ENCODE measurements at regions not wholly inside any gene's neighbourhood (a gene's known extent, or its start where the extent isn't known, plus 50 kb on each side); places are given as distances from the start of the nearest gene placed in this dataset.

GRCh38 chr6:40930045-40930444, 109.0 kb downstream of the UNC5CL start:
- TF ChIP-seq, protein P1, sequence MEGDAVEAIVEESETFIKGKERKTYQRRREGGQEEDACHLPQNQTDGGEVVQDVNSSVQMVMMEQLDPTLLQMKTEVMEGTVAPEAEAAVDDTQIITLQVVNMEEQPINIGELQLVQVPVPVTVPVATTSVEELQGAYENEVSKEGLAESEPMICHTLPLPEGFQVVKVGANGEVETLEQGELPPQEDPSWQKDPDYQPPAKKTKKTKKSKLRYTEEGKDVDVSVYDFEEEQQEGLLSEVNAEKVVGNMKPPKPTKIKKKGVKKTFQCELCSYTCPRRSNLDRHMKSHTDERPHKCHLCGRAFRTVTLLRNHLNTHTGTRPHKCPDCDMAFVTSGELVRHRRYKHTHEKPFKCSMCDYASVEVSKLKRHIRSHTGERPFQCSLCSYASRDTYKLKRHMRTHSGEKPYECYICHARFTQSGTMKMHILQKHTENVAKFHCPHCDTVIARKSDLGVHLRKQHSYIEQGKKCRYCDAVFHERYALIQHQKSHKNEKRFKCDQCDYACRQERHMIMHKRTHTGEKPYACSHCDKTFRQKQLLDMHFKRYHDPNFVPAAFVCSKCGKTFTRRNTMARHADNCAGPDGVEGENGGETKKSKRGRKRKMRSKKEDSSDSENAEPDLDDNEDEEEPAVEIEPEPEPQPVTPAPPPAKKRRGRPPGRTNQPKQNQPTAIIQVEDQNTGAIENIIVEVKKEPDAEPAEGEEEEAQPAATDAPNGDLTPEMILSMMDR (IDR thresholded peaks at IDR 0.05; ENCODE audit: low read length), result no peak
- TF ChIP-seq EZH2 (optimal IDR thresholded peaks at IDR 0.05; ENCODE audit: low read depth, low read length), result no peak

Measured in MM.1S (cell line).